ENCODE measurements at regions not wholly inside any gene's neighbourhood (a gene's known extent, or its start where the extent isn't known, plus 50 kb on each side); places are given as distances from the start of the nearest gene placed in this dataset.

DNA sequence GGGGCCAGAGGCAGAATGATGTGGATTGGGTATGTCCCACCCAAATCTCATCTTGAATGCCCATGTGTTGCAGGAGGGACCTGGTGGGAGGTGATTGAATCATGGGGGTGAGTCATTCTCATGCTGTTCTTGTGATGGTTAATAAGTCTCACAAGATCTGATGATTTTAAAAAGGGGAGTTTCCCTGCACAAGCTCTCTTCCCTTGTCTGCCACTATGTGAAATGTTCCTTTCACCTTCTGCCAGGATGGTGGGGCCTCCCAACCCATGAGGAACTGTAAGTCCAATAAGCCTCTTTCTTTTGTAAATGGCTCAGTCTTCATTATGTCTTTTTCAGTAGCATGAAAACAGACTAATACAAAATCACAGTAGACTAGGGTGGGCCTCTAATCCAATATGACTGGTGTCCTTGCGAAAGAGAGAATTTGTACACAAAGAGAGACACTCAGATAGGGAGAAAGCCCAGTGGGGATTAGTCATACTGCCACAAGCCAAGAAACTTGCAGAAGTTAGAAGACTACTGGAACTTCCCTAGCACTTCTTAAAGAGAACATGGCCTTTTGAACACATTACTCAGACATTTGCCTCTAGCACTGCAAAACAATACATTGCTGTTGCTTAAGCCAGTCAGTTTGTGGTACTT is 68.4 kb downstream of the ANXA1 start:
- H3K9ac ChIP-seq (ENCODE audit: low read depth in 2 of 2, low read length in 2 of 2): no peak overlapping the region
- DNase-seq: no peak
- TF ChIP-seq, protein P1, sequence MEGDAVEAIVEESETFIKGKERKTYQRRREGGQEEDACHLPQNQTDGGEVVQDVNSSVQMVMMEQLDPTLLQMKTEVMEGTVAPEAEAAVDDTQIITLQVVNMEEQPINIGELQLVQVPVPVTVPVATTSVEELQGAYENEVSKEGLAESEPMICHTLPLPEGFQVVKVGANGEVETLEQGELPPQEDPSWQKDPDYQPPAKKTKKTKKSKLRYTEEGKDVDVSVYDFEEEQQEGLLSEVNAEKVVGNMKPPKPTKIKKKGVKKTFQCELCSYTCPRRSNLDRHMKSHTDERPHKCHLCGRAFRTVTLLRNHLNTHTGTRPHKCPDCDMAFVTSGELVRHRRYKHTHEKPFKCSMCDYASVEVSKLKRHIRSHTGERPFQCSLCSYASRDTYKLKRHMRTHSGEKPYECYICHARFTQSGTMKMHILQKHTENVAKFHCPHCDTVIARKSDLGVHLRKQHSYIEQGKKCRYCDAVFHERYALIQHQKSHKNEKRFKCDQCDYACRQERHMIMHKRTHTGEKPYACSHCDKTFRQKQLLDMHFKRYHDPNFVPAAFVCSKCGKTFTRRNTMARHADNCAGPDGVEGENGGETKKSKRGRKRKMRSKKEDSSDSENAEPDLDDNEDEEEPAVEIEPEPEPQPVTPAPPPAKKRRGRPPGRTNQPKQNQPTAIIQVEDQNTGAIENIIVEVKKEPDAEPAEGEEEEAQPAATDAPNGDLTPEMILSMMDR (IDR thresholded peaks at IDR 0.05): no peak
- no peaks in the 10 kb centered on the region for H3K36me3 ChIP-seq
- H3K4me1 ChIP-seq: no peaks in the 10 kb centered on the region
- H3K9me3 ChIP-seq: no peaks in the 10 kb centered on the region
- intact Hi-C loops (cut with DNase I): no loop called here
- no peaks in the 10 kb centered on the region for H3K27me3 ChIP-seq
- H3K4me3 ChIP-seq: no peak overlapping the region
- H3K27ac ChIP-seq: no peak overlapping the region

DNA sequence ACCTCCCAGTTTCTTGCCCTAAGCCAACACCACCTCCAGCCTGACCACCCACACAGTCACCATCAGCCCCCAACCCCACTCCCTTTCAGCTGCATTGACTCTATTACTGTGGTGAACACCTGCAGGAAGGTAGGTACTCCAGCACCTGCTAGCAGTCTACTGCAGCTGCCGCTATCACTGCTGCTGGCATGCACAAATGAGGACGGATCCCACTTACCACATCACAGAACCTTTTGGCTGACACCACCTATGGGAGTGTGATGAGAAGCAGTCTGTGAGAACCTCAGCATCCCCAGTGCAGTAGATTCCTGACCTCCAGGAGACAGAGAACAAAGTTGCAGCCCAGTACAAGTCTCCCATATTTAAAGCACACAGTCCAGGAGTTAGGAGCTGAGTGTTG is 71.9 kb downstream of the ANXA1 start:
- H3K4me1 ChIP-seq: no peaks in the 10 kb centered on the region
- no peaks in the 10 kb centered on the region for H3K36me3 ChIP-seq
- no peak overlapping the region for H3K27ac ChIP-seq
- TF ChIP-seq, protein P1 (IDR thresholded peaks at IDR 0.05): no peak
- H3K4me3 ChIP-seq: no peak overlapping the region
- no peaks in the 10 kb centered on the region for H3K9me3 ChIP-seq
- no peaks in the 10 kb centered on the region for H3K27me3 ChIP-seq
- no peak for DNase-seq
- intact Hi-C loops (cut with DNase I): no loop called here
- no peak overlapping the region for H3K9ac ChIP-seq (ENCODE audit: low read depth in 2 of 2, low read length in 2 of 2)

DNA sequence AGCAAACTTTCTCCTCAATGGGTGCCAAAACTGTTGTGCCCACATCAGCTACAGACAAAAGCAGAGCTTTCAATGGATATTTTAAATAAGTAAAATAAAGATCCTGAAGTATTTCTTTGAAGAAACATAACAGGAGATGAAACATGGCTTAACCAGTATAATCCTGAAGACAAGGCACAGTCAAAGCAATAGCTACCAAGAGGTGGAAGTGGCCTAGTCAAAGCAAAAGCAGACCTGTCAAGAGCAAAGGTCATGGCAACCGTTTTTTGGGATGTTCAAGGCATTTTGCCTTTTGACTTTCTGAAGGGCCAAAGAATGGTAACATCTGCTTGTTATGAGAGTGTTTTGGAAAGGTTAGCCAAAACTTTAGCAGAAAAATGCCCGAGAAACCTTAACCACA is 77.9 kb downstream of the ANXA1 start:
- H3K27me3 ChIP-seq: no peaks in the 10 kb centered on the region
- DNase-seq: no peak
- no peaks in the 10 kb centered on the region for H3K9me3 ChIP-seq
- H3K27ac ChIP-seq: no peak overlapping the region
- no peak overlapping the region for H3K9ac ChIP-seq (ENCODE audit: low read depth in 2 of 2, low read length in 2 of 2)
- TF ChIP-seq, protein P1 (IDR thresholded peaks at IDR 0.05): no peak
- H3K4me1 ChIP-seq: no peaks in the 10 kb centered on the region
- intact Hi-C loops (cut with DNase I): no loop called here
- no peaks in the 10 kb centered on the region for H3K36me3 ChIP-seq
- no peak overlapping the region for H3K4me3 ChIP-seq

DNA sequence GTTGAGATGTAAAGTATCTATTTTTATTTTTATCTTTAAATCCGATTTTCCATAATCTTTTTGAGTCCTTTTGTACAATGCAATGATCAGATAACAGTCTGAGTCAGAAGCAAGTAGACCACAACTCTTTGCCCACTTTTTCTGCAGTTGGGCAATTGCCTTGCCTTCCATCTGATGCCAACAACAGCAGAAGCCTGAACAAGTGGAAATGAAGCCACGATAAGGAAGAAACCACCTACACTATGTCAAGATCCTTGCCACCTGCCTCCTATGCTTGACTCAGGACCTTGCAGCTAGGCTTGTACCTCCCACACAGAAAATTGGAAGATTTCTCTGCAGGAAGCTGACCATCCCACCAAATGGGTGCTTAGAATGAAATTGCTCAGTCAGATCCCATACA is 78.6 kb downstream of the ANXA1 start:
- H3K9me3 ChIP-seq: no peaks in the 10 kb centered on the region
- H3K9ac ChIP-seq (ENCODE audit: low read depth in 2 of 2, low read length in 2 of 2): no peak overlapping the region
- intact Hi-C loops (cut with DNase I): no loop called here
- H3K27me3 ChIP-seq: no peaks in the 10 kb centered on the region
- H3K36me3 ChIP-seq: no peaks in the 10 kb centered on the region
- no peak overlapping the region for H3K27ac ChIP-seq
- TF ChIP-seq, protein P1 (IDR thresholded peaks at IDR 0.05): no peak
- H3K4me3 ChIP-seq: no peak overlapping the region
- no peaks in the 10 kb centered on the region for H3K4me1 ChIP-seq
- no peak for DNase-seq

DNA sequence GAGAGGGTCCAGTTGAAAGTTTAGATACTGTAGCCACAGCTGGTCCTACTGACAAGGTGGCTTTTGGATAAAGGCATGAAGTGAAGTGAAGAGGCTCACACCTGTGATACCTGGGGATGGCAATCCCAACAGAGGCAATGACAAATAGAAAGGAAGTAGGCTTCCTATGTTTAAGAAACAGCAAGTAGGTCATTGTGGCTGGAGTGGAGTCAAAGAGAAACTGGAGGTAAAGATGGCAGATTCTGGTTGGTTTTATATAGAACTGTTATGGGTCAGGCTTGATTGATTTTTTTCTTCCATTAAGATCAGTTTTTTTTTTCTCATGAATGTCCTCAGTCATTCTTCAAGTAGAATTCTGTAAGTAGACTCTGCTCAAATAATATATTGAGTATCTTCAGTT is 79.5 kb downstream of the ANXA1 start:
- H3K27me3 ChIP-seq: no peaks in the 10 kb centered on the region
- no peaks in the 10 kb centered on the region for H3K9me3 ChIP-seq
- no peak overlapping the region for H3K4me3 ChIP-seq
- H3K4me1 ChIP-seq: no peaks in the 10 kb centered on the region
- H3K36me3 ChIP-seq: no peaks in the 10 kb centered on the region
- intact Hi-C loops (cut with DNase I): no loop called here
- TF ChIP-seq, protein P1 (IDR thresholded peaks at IDR 0.05): no peak
- no peak overlapping the region for H3K27ac ChIP-seq
- H3K9ac ChIP-seq (ENCODE audit: low read depth in 2 of 2, low read length in 2 of 2): no peak overlapping the region
- DNase-seq: no peak

Measured in colonic mucosa (tissue), 4 donors.